ENCODE measurements at regions not wholly inside any gene's neighbourhood (a gene's known extent, or its start where the extent isn't known, plus 50 kb on each side); places are given as distances from the start of the nearest gene placed in this dataset.
A peak's percentile ranks its signal among the peaks of the same experiment; 100 is the strongest.

- DNase-seq (no peak), ATAC-seq (no peak)
- H3K4me3 ChIP-seq = no peak overlapping the region
- intact Hi-C loops (cut with DNase I, micrococcal nuclease) = no loop called here
- TF ChIP-seq, protein P1, sequence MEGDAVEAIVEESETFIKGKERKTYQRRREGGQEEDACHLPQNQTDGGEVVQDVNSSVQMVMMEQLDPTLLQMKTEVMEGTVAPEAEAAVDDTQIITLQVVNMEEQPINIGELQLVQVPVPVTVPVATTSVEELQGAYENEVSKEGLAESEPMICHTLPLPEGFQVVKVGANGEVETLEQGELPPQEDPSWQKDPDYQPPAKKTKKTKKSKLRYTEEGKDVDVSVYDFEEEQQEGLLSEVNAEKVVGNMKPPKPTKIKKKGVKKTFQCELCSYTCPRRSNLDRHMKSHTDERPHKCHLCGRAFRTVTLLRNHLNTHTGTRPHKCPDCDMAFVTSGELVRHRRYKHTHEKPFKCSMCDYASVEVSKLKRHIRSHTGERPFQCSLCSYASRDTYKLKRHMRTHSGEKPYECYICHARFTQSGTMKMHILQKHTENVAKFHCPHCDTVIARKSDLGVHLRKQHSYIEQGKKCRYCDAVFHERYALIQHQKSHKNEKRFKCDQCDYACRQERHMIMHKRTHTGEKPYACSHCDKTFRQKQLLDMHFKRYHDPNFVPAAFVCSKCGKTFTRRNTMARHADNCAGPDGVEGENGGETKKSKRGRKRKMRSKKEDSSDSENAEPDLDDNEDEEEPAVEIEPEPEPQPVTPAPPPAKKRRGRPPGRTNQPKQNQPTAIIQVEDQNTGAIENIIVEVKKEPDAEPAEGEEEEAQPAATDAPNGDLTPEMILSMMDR (IDR thresholded peaks at IDR 0.05) = no peak
- no peaks in the 10 kb centered on the region for H3K4me1 ChIP-seq (ENCODE audit: low read depth)
- H3K9me3 ChIP-seq = no peaks in the 10 kb centered on the region
- no peaks in the 10 kb centered on the region for H3K36me3 ChIP-seq (ENCODE audit: low read depth)
Observed at GRCh38 chr2:125572660-125573059, 1083.3 kb upstream of the GYPC start.

- no peaks in the 10 kb centered on the region for H3K9me3 ChIP-seq
- intact Hi-C loops (cut with DNase I, micrococcal nuclease) = no loop called here
- H3K36me3 ChIP-seq (ENCODE audit: low read depth) = no peaks in the 10 kb centered on the region
- no peak overlapping the region for H3K4me3 ChIP-seq
- no peaks in the 10 kb centered on the region for H3K4me1 ChIP-seq (ENCODE audit: low read depth)
- DNase-seq (no peak), ATAC-seq (no peak)
- TF ChIP-seq, protein P1 (IDR thresholded peaks at IDR 0.05) = no peak
Observed at GRCh38 chr2:125573432-125573831, 1082.5 kb upstream of the GYPC start.

DNA sequence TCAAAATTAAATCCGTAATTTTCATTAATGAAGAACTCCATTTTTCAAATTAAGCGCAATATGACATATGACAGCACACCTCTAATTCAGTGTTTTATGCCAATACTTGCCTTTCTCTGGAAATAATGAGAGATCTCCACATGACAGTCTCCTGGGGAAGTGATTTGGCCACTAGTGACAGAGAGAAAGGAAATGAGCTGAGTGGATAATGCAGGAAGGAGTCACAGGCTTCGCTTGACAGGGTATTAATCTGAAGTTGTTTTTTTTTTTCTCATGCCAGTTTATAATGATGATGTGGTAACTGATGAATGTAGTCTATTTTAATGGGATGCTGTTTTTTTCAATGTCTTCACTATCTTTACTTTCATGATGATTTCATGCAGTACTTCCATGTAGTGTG, 1079.4 kb upstream of the GYPC start:
- H3K36me3 ChIP-seq (ENCODE audit: low read depth) = no peaks in the 10 kb centered on the region
- no peaks in the 10 kb centered on the region for H3K4me1 ChIP-seq (ENCODE audit: low read depth)
- TF ChIP-seq, protein P1 (IDR thresholded peaks at IDR 0.05) = no peak
- DNase-seq (no peak), ATAC-seq (no peak)
- intact Hi-C loops (cut with DNase I, micrococcal nuclease) = no loop called here
- H3K4me3 ChIP-seq = no peak overlapping the region
- no peaks in the 10 kb centered on the region for H3K9me3 ChIP-seq

DNA sequence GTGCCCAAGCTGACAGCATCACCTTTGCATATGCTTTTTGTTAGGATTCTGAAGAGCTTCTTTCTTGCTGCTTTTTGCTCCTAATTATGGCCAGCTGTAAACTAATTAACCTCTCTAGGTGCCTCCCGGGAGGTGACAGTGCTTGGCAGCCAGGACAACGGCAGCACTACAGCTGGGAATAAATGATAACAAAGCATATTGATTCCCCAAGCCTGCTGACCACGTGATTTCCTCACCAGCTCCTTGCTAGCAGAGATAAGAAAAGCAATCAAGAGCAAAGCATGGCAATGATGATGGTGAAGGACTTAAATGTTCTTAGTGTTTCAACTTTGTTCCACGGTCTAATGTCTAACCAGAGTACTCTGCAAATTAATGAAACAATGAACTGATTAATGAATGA, 1074.4 kb upstream of the GYPC start:
- Histone ChIP-seq H3K9me3 (no peaks in the 10 kb centered on the region), H3K36me3 (ENCODE audit: low read depth) (no peaks in the 10 kb centered on the region), H3K4me1 (ENCODE audit: low read depth) (peaks cover 3% of the 10 kb centered on the region), H3K4me3 (no peak overlapping the region)
- ATAC-seq = peak; percentile 75
- TF ChIP-seq, protein P1 (IDR thresholded peaks at IDR 0.05) = no peak
- peak in 1 of 3 donors; percentile 33 for DNase-seq
- intact Hi-C loops (cut with DNase I, micrococcal nuclease) = no loop called here

- peaks cover 3% of the 10 kb centered on the region for H3K4me1 ChIP-seq (ENCODE audit: low read depth)
- H3K4me3 ChIP-seq = no peak overlapping the region
- no peak for ATAC-seq
- no peaks in the 10 kb centered on the region for H3K36me3 ChIP-seq (ENCODE audit: low read depth)
- TF ChIP-seq, protein P1 (IDR thresholded peaks at IDR 0.05) = no peak
- intact Hi-C loops (cut with DNase I, micrococcal nuclease) = no loop called here
- no peaks in the 10 kb centered on the region for H3K9me3 ChIP-seq
- no peak for DNase-seq
Observed at GRCh38 chr2:125582516-125582915, 1073.4 kb upstream of the GYPC start.

GRCh38 chr2:125584732-125585131, 1071.2 kb upstream of the GYPC start:
- TF ChIP-seq, protein P1 (IDR thresholded peaks at IDR 0.05) = no peak
- no peaks in the 10 kb centered on the region for H3K9me3 ChIP-seq
- intact Hi-C loops (cut with DNase I, micrococcal nuclease) = no loop called here
- peaks cover 3% of the 10 kb centered on the region for H3K4me1 ChIP-seq (ENCODE audit: low read depth)
- H3K36me3 ChIP-seq (ENCODE audit: low read depth) = no peaks in the 10 kb centered on the region
- no peak for DNase-seq
- H3K4me3 ChIP-seq = no peak overlapping the region
- no peak for ATAC-seq

All from mucosa of descending colon (tissue), 3 donors.